BLaER1 (cell line): ENCODE measurements at regions not wholly inside any gene's neighbourhood (a gene's known extent, or its start where the extent isn't known, plus 50 kb on each side); places are given as distances from the start of the nearest gene placed in this dataset.
A peak's percentile ranks its signal among the peaks of the same experiment; 100 is the strongest.
"Not testable (repeated sequence)": the region's sequence is repeated elsewhere in the genome, so short reads cannot be mapped to it uniquely, and the experiment has no call there.

Experiments
- H3K27ac ChIP-seq: shearing (Covaris generic); formaldehyde crosslinking; 2 replicates; pipeline ENCODE4 v1.8.1; 2022
- H3K27me3 ChIP-seq: shearing (Covaris generic); formaldehyde crosslinking; 2 replicates; pipeline ENCODE4 v1.8.1; 2022
- H3K36me3 ChIP-seq: shearing (Covaris generic); formaldehyde crosslinking; 2 replicates; pipeline ENCODE4 v1.8.1; 2022
- H3K4me1 ChIP-seq: shearing (Covaris generic); formaldehyde crosslinking; 2 replicates; pipeline ENCODE4 v1.8.1; 2022
- H3K4me2 ChIP-seq: shearing (Covaris generic); formaldehyde crosslinking; 2 replicates; pipeline ENCODE4 v1.8.1; 2022
- H3K4me3 ChIP-seq: shearing (Covaris generic); formaldehyde crosslinking; 2 replicates; pipeline ENCODE4 v1.8.1; 2022
- H3K9ac ChIP-seq: shearing (Covaris generic); formaldehyde crosslinking; 2 replicates; pipeline ENCODE4 v1.8.1; 2022
- H3K9me3 ChIP-seq: shearing (Covaris generic); formaldehyde crosslinking; 2 replicates; pipeline ENCODE4 v1.8.1; 2022
- H4K20me1 ChIP-seq: shearing (Covaris generic); formaldehyde crosslinking; 2 replicates; pipeline ENCODE4 v1.8.1; 2022
- Cebpa-rat ChIP-seq: shearing (Covaris generic); IDR thresholded peaks from 2 replicates; pipeline ENCODE4 v1.8.1; 2022

DNA sequence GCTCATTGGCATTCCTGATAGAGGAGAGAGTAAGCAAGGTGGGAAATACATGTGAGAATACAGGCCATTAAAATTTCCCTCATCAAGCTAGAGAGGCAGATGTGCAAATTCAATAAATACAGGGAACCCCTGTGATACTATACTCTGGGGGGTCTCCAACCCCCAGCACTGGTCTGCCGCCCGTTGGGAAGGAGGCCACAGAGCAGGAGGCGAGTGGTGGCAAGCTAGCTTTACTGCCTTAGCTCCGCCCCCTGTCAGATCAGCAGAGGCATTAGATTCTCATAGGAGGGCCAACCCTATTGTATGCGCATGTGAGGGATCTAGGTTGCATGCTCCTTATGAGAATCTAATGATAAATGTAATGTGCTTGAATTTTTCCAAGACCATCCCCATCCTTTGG is 97.1 kb upstream of the PLSCR5 start:
- Histone ChIP-seq H3K36me3 (no peaks in the 10 kb centered on the region), H4K20me1 (no peaks in the 10 kb centered on the region), H3K4me1 (no peaks in the 10 kb centered on the region), H3K9ac (no peak overlapping the region), H3K4me2 (no peak overlapping the region), H3K4me3 (no peak overlapping the region), H3K9me3 (no peaks in the 10 kb centered on the region), H3K27me3 (no peaks in the 10 kb centered on the region), H3K27ac (no peak overlapping the region)
- TF ChIP-seq Cebpa-rat: no peak

DNA sequence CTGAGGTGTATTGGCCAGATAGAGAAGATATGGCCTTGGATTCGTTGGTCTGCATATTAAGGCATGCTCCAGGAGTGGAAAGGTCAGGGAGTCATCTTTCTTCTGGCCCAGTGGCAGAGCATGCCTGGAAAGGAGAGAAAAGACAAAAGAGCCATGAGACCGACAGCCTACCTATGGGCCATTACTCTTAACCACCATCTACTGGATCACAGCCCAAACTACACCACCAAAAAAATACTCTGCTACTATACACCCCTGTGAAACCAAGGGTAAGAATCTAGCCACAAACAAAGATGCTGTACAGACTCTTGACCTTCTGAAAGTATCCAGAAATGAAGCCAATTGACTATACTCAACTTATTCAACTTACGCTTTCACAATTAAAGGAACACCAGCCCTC is 96.1 kb upstream of the PLSCR5 start:
- no peaks in the 10 kb centered on the region for H4K20me1 ChIP-seq
- H3K27me3 ChIP-seq: no peaks in the 10 kb centered on the region
- H3K4me2 ChIP-seq: no peak overlapping the region
- no peak overlapping the region for H3K27ac ChIP-seq
- no peaks in the 10 kb centered on the region for H3K9me3 ChIP-seq
- no peak for TF ChIP-seq Cebpa-rat
- H3K4me3 ChIP-seq: no peak overlapping the region
- H3K36me3 ChIP-seq: no peaks in the 10 kb centered on the region
- H3K4me1 ChIP-seq: no peaks in the 10 kb centered on the region
- H3K9ac ChIP-seq: no peak overlapping the region

DNA sequence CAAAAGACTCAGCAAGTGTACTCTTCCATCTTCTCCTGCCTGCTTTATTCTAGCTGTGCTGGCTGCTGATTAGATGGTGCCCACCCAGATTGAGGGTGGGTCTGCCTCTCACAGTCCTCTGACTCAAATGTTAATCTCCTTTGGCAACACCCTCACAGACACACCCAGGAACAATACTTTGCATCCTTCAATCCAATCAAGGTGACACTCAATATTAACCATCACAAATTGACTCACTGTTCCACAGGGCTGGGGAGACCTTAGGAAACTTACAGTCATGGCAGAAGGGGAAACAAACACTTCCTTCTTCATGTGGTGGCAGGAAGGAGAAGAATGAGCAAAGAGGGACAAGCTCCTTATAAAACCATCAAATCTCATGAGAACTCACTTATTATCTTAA is 94.9 kb upstream of the PLSCR5 start:
- not testable (repeated sequence) for H3K27ac ChIP-seq, H3K9ac ChIP-seq, H3K27me3 ChIP-seq, H3K4me3 ChIP-seq, H3K36me3 ChIP-seq, H3K9me3 ChIP-seq, H4K20me1 ChIP-seq, H3K4me2 ChIP-seq, H3K4me1 ChIP-seq

DNA sequence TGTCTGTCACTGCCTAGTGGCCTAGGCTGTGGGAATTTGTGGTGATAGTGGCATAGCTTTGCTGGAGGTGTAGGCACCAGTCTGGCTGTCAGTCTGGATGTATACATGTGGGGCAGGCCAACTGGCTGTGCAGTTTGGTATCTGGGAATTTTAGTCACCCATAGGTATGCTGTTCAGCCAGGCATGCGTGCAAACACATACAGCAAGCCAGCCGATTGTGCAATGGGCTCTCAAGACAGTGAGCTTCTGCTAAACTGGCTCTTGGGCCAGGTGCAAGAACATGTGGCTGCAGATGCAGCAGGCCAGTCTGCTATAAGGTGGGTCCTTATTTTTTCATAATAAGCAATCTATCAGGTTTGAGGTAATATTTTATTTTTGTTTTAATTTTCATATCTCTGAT is 87.1 kb upstream of the PLSCR5 start:
- Histone ChIP-seq H3K4me3 (no peak overlapping the region), H3K4me2 (no peak overlapping the region), H3K9me3 (no peaks in the 10 kb centered on the region), H3K9ac (no peak overlapping the region), H4K20me1 (no peaks in the 10 kb centered on the region), H3K27me3 (no peaks in the 10 kb centered on the region), H3K36me3 (no peaks in the 10 kb centered on the region), H3K4me1 (no peaks in the 10 kb centered on the region), H3K27ac (no peak overlapping the region)
- TF ChIP-seq Cebpa-rat: no peak

DNA sequence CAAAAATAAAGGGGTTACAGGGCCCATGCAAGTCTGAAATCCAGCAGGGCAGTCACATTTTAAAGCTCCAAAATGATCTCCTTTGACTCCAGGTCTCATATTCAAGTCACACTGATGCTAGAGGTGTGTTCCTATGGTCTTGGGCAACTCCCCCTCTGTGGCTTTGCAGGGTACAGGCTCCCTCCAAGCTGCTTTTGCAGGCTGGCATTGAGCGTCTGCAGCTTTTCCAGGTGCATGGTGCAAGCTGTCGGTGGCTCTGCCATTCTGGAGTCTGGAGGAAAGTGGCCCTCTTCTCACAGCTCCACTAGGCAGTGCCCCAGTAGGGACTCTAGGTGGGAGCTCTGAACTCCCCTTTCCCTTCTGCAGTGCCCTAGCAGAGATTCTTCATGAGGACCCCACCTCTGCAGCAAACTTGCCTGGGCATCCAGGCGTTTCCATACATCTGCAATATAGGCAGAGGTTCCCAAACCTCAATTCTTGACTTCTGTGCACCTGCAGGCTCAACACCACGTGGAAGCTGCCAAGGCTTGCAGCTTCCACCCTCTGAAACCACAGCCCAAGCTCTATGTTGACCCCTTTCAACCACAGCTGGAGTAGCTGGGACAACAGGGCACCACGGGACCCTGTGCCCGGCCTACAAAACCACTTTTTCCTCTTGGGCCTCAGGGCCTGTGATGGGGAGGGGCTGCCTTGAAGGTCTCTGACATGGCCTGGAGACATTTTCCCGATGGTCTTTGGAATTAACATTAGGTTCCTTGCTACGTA is 80.1 kb upstream of the PLSCR5 start:
- H3K27me3 ChIP-seq: no peaks in the 10 kb centered on the region
- no peak overlapping the region for H3K27ac ChIP-seq
- no peaks in the 10 kb centered on the region for H3K36me3 ChIP-seq
- H3K4me3 ChIP-seq: no peak overlapping the region
- no peaks in the 10 kb centered on the region for H3K9me3 ChIP-seq
- peak overlapping the region; percentile 28; the same call in 1 of the 2 replicates for H3K4me2 ChIP-seq
- no peak overlapping the region for H3K9ac ChIP-seq
- peaks cover 10% of the 10 kb centered on the region; the same call in 1 of the 2 replicates for H3K4me1 ChIP-seq
- H4K20me1 ChIP-seq: no peaks in the 10 kb centered on the region
- no peak for TF ChIP-seq Cebpa-rat

DNA sequence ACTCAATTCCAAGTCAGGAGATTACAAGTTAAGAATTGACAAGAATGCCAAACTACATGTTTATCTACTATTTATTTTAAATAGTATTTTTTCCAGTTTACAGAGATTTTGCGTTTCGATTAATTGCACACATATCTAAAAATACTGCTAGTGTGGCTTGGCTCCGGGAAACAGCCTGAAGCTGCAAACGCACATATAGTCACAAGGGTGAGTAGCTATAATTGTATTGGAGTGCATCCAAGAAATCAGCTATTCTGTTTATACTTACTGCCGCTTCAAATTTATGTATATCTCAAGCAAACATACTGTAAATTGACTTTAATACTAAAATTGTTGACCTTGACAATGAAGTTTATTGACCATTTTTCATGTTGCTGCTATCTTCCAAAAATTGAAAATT is 77.0 kb upstream of the PLSCR5 start:
- no peak overlapping the region for H3K4me3 ChIP-seq
- H4K20me1 ChIP-seq: no peaks in the 10 kb centered on the region
- no peak overlapping the region for H3K4me2 ChIP-seq
- no peak for TF ChIP-seq Cebpa-rat
- no peaks in the 10 kb centered on the region for H3K36me3 ChIP-seq
- H3K27me3 ChIP-seq: no peaks in the 10 kb centered on the region
- no peak overlapping the region for H3K9ac ChIP-seq
- H3K9me3 ChIP-seq: no peaks in the 10 kb centered on the region
- H3K4me1 ChIP-seq: peaks cover 10% of the 10 kb centered on the region; the same call in 1 of the 2 replicates
- no peak overlapping the region for H3K27ac ChIP-seq

DNA sequence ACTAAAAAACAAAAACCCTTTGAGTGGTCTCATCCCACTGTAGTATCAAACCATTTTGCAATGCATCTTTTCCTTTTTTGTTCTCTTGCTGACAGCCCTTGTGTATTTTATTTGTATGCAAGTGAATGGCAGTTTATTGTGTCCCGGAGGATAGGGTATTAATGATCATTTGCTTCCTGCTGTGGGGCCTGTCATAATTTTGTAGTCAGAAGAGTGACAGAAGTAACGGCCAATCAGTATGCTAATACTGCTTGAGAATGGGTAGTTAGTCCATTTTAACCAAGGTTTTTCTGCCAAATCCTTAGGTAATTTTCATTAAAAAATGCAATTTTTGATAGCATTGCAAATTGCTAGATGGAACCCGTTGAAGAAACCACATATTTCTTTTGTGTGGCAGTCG is 75.5 kb upstream of the PLSCR5 start:
- no peaks in the 10 kb centered on the region for H3K9me3 ChIP-seq
- no peak overlapping the region for H3K4me2 ChIP-seq
- H3K27me3 ChIP-seq: no peaks in the 10 kb centered on the region
- no peak overlapping the region for H3K9ac ChIP-seq
- H3K36me3 ChIP-seq: no peaks in the 10 kb centered on the region
- no peak overlapping the region for H3K27ac ChIP-seq
- H3K4me1 ChIP-seq: peaks cover 8% of the 10 kb centered on the region; the same call in 1 of the 2 replicates
- no peak for TF ChIP-seq Cebpa-rat
- no peaks in the 10 kb centered on the region for H4K20me1 ChIP-seq
- H3K4me3 ChIP-seq: no peak overlapping the region

DNA sequence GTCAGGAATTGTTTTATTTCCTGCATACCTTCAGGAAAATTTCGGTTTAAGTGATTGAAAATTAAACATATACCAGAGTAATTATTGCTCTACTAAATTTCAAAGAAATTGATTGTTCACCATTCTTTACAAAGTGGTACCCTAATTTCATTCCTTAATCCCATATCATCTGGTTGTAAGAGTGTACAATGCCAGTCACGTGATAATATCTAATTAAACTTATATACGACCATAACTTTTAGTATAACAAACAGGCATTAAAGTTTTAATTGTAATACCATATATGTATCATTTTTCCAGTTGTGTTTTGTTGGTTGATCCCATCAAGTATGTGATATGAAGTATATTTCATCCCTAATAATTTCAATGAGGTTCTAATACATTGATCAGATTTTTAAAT is 74.8 kb upstream of the PLSCR5 start:
- Histone ChIP-seq H3K4me2 (no peak overlapping the region), H3K9ac (no peak overlapping the region), H3K27ac (no peak overlapping the region), H3K4me1 (peaks cover 1% of the 10 kb centered on the region; the same call in 1 of the 2 replicates), H3K27me3 (no peaks in the 10 kb centered on the region), H4K20me1 (no peaks in the 10 kb centered on the region), H3K36me3 (no peaks in the 10 kb centered on the region), H3K9me3 (no peaks in the 10 kb centered on the region), H3K4me3 (no peak overlapping the region)
- TF ChIP-seq Cebpa-rat: no peak

DNA sequence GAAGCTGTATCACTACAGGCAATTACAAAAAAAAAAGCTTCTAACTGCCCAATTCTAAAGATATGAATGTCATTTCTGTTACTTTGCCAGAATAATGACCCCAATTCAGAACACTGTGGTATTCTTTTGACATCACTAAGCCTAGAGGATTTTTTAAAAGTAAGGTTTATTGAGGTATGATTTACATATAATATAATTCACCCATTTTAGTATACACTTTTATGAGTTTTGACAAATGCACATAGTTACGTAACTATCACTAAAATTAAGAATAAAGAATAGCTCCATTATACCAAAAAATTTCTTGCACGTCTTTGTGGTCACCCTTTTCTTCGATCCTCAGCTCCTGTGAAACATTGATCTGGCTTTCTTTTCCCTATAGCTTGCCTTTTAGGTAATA is 74.0 kb upstream of the PLSCR5 start:
- TF ChIP-seq Cebpa-rat: no peak
- Histone ChIP-seq H3K27ac (no peak overlapping the region), H3K4me3 (no peak overlapping the region), H3K4me2 (no peak overlapping the region), H3K9me3 (no peaks in the 10 kb centered on the region), H4K20me1 (no peaks in the 10 kb centered on the region), H3K9ac (no peak overlapping the region), H3K27me3 (no peaks in the 10 kb centered on the region), H3K4me1 (no peaks in the 10 kb centered on the region), H3K36me3 (no peaks in the 10 kb centered on the region)

DNA sequence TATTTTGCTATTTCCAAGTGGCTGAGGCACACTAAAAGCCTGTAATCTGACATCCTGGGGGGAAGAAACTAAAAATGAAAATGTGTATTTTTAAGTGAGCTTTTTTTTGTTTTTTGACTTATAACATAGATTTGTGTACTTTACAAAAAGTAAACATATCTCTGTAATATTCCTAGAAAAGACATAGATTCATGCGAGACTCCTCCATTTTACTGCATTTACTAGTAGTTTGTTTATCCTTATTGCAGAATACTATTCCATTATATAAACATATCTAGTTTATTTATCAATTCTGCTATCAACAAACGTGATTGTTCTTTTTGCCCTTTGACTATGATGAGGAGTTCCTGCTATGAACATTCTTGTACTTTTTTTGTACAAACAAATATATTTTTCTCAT is 67.8 kb upstream of the PLSCR5 start:
- no peak overlapping the region for H3K27ac ChIP-seq
- no peaks in the 10 kb centered on the region for H4K20me1 ChIP-seq
- no peak overlapping the region for H3K4me3 ChIP-seq
- H3K4me1 ChIP-seq: no peaks in the 10 kb centered on the region
- H3K4me2 ChIP-seq: no peak overlapping the region
- no peaks in the 10 kb centered on the region for H3K36me3 ChIP-seq
- no peak overlapping the region for H3K9ac ChIP-seq
- TF ChIP-seq Cebpa-rat: no peak
- no peaks in the 10 kb centered on the region for H3K9me3 ChIP-seq
- no peaks in the 10 kb centered on the region for H3K27me3 ChIP-seq

DNA sequence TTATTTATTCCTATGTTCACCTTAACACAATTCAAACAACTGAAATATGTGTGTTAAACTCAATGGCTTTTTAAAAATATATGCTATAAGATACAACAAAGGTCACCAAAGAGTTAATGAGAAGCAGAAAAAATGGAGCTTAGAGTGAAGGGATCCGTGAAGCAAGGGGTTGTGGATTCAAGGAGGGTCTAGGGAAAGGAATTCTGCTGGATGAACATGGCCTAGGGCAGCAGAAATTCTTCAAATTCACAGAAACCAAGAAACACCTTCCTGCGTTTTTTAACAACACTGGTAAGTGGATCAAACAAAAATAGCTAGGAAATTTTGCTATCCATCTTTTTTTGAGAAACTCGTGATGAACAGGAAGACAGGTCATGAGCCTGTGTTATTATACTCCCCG is 59.3 kb upstream of the PLSCR5 start:
- H3K9me3 ChIP-seq: no peaks in the 10 kb centered on the region
- no peak overlapping the region for H3K9ac ChIP-seq
- no peaks in the 10 kb centered on the region for H4K20me1 ChIP-seq
- no peak for TF ChIP-seq Cebpa-rat
- no peak overlapping the region for H3K4me2 ChIP-seq
- H3K36me3 ChIP-seq: no peaks in the 10 kb centered on the region
- H3K4me1 ChIP-seq: no peaks in the 10 kb centered on the region
- no peak overlapping the region for H3K27ac ChIP-seq
- no peak overlapping the region for H3K4me3 ChIP-seq
- H3K27me3 ChIP-seq: no peaks in the 10 kb centered on the region
